Osteoblast (primary cell): ENCODE measurements at regions not wholly inside any gene's neighbourhood (a gene's known extent, or its start where the extent isn't known, plus 50 kb on each side); places are given as distances from the start of the nearest gene placed in this dataset.

Experiments
- DNase-seq: peaks from one replicate; pipeline ENCODE4 v3.0.0; 2011; ENCODE audit warnings: low spot score, mixed read lengths; ENCODE audit not compliant: insufficient read length; ENCODE audit errors: missing footprints
- H2AFZ ChIP-seq: 2 replicates; pipeline ENCODE4 v1.6.0; 2011; ENCODE audit warnings: mild to moderate bottlenecking, low read length
- H3K27ac ChIP-seq: 2 replicates; pipeline ENCODE4 v1.5.1; 2011; ENCODE audit warnings: mild to moderate bottlenecking, low read depth, low read length, moderate library complexity
- H3K27me3 ChIP-seq: 2 replicates; pipeline ENCODE4 v1.6.0; 2012; ENCODE audit warnings: mild to moderate bottlenecking, control low read depth, inconsistent platforms, low read length, moderate library complexity; ENCODE audit not compliant: insufficient read depth
- H3K36me3 ChIP-seq: 2 replicates; pipeline ENCODE4 v1.5.1; 2011; ENCODE audit warnings: mild to moderate bottlenecking, low read length, control low read depth, moderate library complexity; ENCODE audit not compliant: insufficient read depth
- H3K4me1 ChIP-seq: 2 replicates; pipeline ENCODE4 v1.5.1; 2011; ENCODE audit warnings: mild to moderate bottlenecking, low read length, control low read depth, moderate library complexity; ENCODE audit not compliant: insufficient read depth
- H3K4me2 ChIP-seq: 2 replicates; pipeline ENCODE4 v1.6.0; 2011; ENCODE audit warnings: mild to moderate bottlenecking, low read length; ENCODE audit not compliant: insufficient read depth
- H3K4me3 ChIP-seq: fragments of 200-600 bp; sonication (generic); 3 replicates; pipeline ENCODE4 v1.5.1; 2012; ENCODE audit warnings: mild to moderate bottlenecking, low read length, inconsistent platforms; ENCODE audit not compliant: insufficient read depth
- H3K79me2 ChIP-seq: 2 replicates; pipeline ENCODE4 v1.6.0; 2012; ENCODE audit warnings: mild to moderate bottlenecking, low read length, control low read depth, inconsistent platforms; ENCODE audit not compliant: insufficient read depth
- H3K9me3 ChIP-seq: 2 replicates; pipeline ENCODE4 v1.5.1; 2011; ENCODE audit warnings: low read depth, low read length, control low read depth
- H4K20me1 ChIP-seq: 2 replicates; pipeline ENCODE4 v1.6.0; 2012; ENCODE audit warnings: mild to moderate bottlenecking, low read length, control low read depth; ENCODE audit not compliant: insufficient read depth
- TF ChIP-seq, protein P1 (sequence below): IDR thresholded peaks from 2 replicates; pipeline ENCODE4 v1.5.1; 2011; ENCODE audit warnings: mild to moderate bottlenecking, low read depth, low read length, moderate library complexity; ENCODE audit errors: extremely low read depth

DNA sequence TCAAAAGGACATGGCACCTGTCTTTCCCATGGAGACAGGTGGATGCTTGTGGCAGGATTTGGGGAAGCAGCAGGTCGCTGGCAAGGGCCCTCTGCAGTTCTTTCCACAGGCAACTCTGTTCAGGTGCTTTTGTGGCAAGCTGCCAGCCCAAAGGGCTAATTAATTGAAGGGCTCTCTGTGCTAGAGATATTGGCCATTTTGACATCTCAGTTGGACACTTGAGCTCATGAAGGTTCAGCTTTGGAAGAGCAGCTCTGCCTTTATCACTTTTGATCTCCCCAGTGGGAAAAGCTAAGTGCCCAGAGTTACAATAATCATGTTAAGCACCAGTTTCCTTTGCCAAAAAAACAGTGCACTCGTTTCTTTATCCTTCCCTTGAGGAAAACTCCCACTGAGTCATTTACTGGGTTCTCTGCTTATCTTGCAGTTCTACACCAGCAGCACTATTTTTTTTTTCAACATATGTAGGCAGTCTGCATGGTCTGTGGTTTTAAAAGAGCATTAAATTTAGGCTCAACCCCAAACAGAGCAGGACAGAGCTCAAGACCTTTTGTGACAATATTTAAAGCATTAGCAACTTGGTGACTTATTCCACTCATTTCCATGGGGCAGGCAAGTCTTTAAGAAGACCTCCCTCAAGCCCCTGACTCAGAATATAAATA lies 336.4 kb upstream of the RASGEF1B start:
- H3K4me1 ChIP-seq: no peaks in the 10 kb centered on the region
- H3K9me3 ChIP-seq: no peaks in the 10 kb centered on the region
- no peak overlapping the region for H3K4me2 ChIP-seq
- H3K36me3 ChIP-seq: no peaks in the 10 kb centered on the region
- no peaks in the 10 kb centered on the region for H4K20me1 ChIP-seq
- TF ChIP-seq, protein P1, sequence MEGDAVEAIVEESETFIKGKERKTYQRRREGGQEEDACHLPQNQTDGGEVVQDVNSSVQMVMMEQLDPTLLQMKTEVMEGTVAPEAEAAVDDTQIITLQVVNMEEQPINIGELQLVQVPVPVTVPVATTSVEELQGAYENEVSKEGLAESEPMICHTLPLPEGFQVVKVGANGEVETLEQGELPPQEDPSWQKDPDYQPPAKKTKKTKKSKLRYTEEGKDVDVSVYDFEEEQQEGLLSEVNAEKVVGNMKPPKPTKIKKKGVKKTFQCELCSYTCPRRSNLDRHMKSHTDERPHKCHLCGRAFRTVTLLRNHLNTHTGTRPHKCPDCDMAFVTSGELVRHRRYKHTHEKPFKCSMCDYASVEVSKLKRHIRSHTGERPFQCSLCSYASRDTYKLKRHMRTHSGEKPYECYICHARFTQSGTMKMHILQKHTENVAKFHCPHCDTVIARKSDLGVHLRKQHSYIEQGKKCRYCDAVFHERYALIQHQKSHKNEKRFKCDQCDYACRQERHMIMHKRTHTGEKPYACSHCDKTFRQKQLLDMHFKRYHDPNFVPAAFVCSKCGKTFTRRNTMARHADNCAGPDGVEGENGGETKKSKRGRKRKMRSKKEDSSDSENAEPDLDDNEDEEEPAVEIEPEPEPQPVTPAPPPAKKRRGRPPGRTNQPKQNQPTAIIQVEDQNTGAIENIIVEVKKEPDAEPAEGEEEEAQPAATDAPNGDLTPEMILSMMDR: no peak
- H3K27me3 ChIP-seq: no peaks in the 10 kb centered on the region
- no peak overlapping the region for H3K27ac ChIP-seq
- DNase-seq: no peak
- no peak overlapping the region for H2AFZ ChIP-seq
- H3K4me3 ChIP-seq: no peak overlapping the region
- no peaks in the 10 kb centered on the region for H3K79me2 ChIP-seq

DNA sequence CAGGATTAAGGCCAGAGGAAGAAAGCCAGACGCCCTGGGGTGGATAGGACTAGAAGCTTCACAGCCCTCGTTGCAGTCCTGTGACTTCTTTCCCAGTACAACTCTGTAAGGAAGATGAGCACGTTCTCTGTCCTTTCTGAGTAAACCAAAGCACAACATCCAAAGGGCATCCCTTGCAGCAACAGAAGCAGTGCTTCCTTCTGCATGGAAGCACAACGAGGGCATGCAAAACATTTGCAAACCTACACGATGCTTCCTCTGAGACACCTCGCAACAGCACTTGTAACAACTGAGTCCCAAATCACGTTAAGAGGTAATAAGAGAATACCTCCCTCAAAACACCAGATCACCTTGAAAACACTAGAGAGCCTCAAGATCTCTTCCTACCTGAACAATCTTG lies 335.7 kb upstream of the RASGEF1B start:
- Histone ChIP-seq H3K4me1 (no peaks in the 10 kb centered on the region), H3K4me3 (no peak overlapping the region), H3K36me3 (no peaks in the 10 kb centered on the region), H3K27ac (no peak overlapping the region), H3K79me2 (no peaks in the 10 kb centered on the region), H4K20me1 (no peaks in the 10 kb centered on the region), H3K4me2 (no peak overlapping the region), H3K9me3 (no peaks in the 10 kb centered on the region), H2AFZ (no peak overlapping the region), H3K27me3 (no peaks in the 10 kb centered on the region)
- TF ChIP-seq, protein P1: no peak
- no peak for DNase-seq

DNA sequence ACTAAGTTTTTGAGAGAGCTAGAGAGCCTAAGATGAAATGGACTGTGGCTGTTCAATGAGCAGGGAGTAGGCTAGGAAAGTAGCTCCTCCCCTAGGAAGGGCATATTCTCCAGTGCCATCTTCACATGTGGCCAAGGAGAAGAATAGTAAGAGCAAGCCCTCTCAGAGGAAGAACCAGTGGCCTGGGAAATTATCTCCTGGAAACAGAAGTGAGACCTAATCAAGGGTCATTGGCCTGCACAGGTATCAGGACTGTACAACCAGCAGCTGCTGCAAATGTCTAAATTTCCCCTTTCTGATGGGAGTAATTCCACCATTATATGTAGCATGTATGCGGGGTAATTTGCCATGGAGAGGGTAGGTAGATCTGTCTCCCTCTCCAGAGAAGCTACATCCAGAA lies 334.8 kb upstream of the RASGEF1B start:
- H3K4me1 ChIP-seq: no peaks in the 10 kb centered on the region
- H2AFZ ChIP-seq: no peak overlapping the region
- no peaks in the 10 kb centered on the region for H4K20me1 ChIP-seq
- no peaks in the 10 kb centered on the region for H3K27me3 ChIP-seq
- TF ChIP-seq, protein P1: no peak
- DNase-seq: no peak
- no peak overlapping the region for H3K4me2 ChIP-seq
- no peaks in the 10 kb centered on the region for H3K9me3 ChIP-seq
- no peaks in the 10 kb centered on the region for H3K36me3 ChIP-seq
- H3K27ac ChIP-seq: no peak overlapping the region
- no peak overlapping the region for H3K4me3 ChIP-seq
- no peaks in the 10 kb centered on the region for H3K79me2 ChIP-seq

DNA sequence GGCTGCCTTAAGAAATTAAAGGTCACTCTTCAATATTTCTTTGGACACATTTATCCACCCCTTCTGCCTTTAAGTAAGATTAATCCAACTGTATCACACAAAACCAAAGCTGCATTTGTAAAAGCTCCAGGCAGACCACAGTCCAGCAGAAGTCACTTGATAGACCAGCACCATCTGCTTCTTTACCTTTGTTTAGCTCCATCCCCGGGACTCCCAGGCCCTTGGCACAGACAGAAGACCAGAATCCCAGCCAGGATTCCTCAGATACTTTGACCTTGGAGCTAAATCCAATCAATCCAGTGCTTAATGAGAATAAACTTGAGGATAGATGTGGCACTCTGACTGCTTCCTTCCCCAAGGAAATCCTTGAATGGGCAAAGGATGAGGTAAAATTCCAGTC lies 333.1 kb upstream of the RASGEF1B start:
- Histone ChIP-seq H3K9me3 (no peaks in the 10 kb centered on the region), H3K4me3 (no peak overlapping the region), H3K4me2 (no peak overlapping the region), H3K27me3 (no peaks in the 10 kb centered on the region), H2AFZ (no peak overlapping the region), H3K4me1 (no peaks in the 10 kb centered on the region), H3K36me3 (no peaks in the 10 kb centered on the region), H4K20me1 (no peaks in the 10 kb centered on the region), H3K27ac (no peak overlapping the region), H3K79me2 (no peaks in the 10 kb centered on the region)
- no peak for DNase-seq
- TF ChIP-seq, protein P1: no peak
